Cardiac fibroblast (primary cell): ENCODE measurements at regions not wholly inside any gene's neighbourhood (a gene's known extent, or its start where the extent isn't known, plus 50 kb on each side); places are given as distances from the start of the nearest gene placed in this dataset.
"Not testable (repeated sequence)": the region's sequence is repeated elsewhere in the genome, so short reads cannot be mapped to it uniquely, and the experiment has no call there.

Experiments
- DNase-seq, 2 donors: peaks; one replicate each; pipeline versions ENCODE4 v3.0.0 to v3.0.0-alpha.2; 2010; ENCODE audit warnings: low read depth in 2 of 2
- H3K4me3 ChIP-seq, 2 donors: replicated peaks in 1 of 2; 1 replicate in 1 of 2; 2 replicates in 1 of 2; pipeline ENCODE4 v1.5.1; 2011; ENCODE audit warnings: low read depth in 2 of 2, low read length in 2 of 2, mild to moderate bottlenecking in 2 of 2, moderate library complexity in 1 of 2
- CTCF ChIP-seq: IDR thresholded peaks from one replicate; pipeline ENCODE4 v1.5.1; 2011; ENCODE audit warnings: low read depth, mild to moderate bottlenecking, low read length, inconsistent platforms

- peak; percentile 67 for TF ChIP-seq CTCF
- DNase-seq: peak; percentile 20 to 25
- no peak overlapping the region for H3K4me3 ChIP-seq
Observed at GRCh38 chrX:27336466-27337091, 126.6 kb downstream of the PPP4R3C start.

- TF ChIP-seq CTCF: no peak
- no peak for DNase-seq
- no peak overlapping the region for H3K4me3 ChIP-seq
Observed at GRCh38 chrX:27321632-27322031, 141.5 kb downstream of the PPP4R3C start.

- peak in 1 of 2 donors; percentile 32 for DNase-seq
- TF ChIP-seq CTCF: no peak
Observed at GRCh38 chrX:27309406-27309805, 153.7 kb downstream of the PPP4R3C start.

GRCh38 chrX:27307546-27307945 is 155.6 kb downstream of the PPP4R3C start:
- no peak for TF ChIP-seq CTCF
- H3K4me3 ChIP-seq: no peak overlapping the region
- DNase-seq: no peak

More at GRCh38 chrX:27309406-27309805, 153.7 kb downstream of the PPP4R3C start:
- no peak overlapping the region for H3K4me3 ChIP-seq

GRCh38 chrX:27292552-27292951 is 170.6 kb downstream of the PPP4R3C start:
- not testable (repeated sequence) for DNase-seq, H3K4me3 ChIP-seq

GRCh38 chrX:27276751-27277150 is 186.4 kb downstream of the PPP4R3C start:
- H3K4me3 ChIP-seq: no peak overlapping the region
- no peak for TF ChIP-seq CTCF
- no peak for DNase-seq

- TF ChIP-seq CTCF: no peak
- H3K4me3 ChIP-seq: no peak overlapping the region
- no peak for DNase-seq
Observed at GRCh38 chrX:27254656-27255055, 208.5 kb downstream of the PPP4R3C start.
